PC-9 (cell line): ENCODE measurements at regions not wholly inside any gene's neighbourhood (a gene's known extent, or its start where the extent isn't known, plus 50 kb on each side); places are given as distances from the start of the nearest gene placed in this dataset.

Experiments used
- EZH2 ChIP-seq: fragments of 200-600 bp; sonication (generic); IDR thresholded peaks from 2 replicates; pipeline ENCODE4 v1.8.0; 2017; ENCODE audit warnings: antibody characterized with exemption, low read depth
- TF ChIP-seq, protein P1 (sequence below): fragments of 200-600 bp; sonication (generic); conservative IDR thresholded peaks from 2 replicates; pipeline ENCODE4 v1.6.1; 2017; ENCODE audit warnings: mixed run types, antibody characterized with exemption, mild to moderate bottlenecking, moderate library complexity

DNA sequence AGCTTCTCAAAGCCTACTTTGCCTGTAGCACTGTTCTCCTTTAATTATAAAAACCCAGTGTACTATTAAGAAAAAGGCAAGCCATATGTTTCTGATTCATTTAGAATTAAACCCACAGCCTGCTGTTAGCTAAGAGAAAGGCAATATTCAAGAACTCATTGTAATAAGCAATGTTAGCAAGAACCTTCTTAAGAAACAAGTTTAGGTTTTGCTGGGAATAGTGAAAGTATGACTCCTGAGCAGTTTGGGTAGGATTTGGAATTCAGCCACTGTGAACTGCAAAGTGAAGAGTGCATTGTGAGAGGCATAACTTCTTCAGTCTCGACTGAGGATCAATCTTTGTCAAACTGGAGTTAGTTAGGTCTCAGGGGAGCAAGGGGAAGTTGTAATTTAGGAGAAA lies 206.5 kb upstream of the NT5C1B start:
- TF ChIP-seq, protein P1, sequence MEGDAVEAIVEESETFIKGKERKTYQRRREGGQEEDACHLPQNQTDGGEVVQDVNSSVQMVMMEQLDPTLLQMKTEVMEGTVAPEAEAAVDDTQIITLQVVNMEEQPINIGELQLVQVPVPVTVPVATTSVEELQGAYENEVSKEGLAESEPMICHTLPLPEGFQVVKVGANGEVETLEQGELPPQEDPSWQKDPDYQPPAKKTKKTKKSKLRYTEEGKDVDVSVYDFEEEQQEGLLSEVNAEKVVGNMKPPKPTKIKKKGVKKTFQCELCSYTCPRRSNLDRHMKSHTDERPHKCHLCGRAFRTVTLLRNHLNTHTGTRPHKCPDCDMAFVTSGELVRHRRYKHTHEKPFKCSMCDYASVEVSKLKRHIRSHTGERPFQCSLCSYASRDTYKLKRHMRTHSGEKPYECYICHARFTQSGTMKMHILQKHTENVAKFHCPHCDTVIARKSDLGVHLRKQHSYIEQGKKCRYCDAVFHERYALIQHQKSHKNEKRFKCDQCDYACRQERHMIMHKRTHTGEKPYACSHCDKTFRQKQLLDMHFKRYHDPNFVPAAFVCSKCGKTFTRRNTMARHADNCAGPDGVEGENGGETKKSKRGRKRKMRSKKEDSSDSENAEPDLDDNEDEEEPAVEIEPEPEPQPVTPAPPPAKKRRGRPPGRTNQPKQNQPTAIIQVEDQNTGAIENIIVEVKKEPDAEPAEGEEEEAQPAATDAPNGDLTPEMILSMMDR = no peak
- no peak for TF ChIP-seq EZH2
